GM23338 (cell line): ENCODE measurements at regions not wholly inside any gene's neighbourhood (a gene's known extent, or its start where the extent isn't known, plus 50 kb on each side); places are given as distances from the start of the nearest gene placed in this dataset.

Experiments
- CREB1 ChIP-seq: fragments of 250-450 bp; sonication (Bioruptor Pico); IDR thresholded peaks from 2 replicates; pipeline ENCODE4 v1.5.0; 2020; ENCODE audit warnings: low read depth, mild to moderate bottlenecking, moderate library complexity
- CTCF ChIP-seq, 2 experiments: fragments of 200-600 bp in 1 of 2; sonication (generic) in 1 of 2; conservative IDR thresholded peaks; 2 replicates each; pipeline versions ENCODE4 v1.5.1 to v1.6.1; 2016 to 2017; ENCODE audit warnings: antibody characterized with exemption in 2 of 2, low read depth in 2 of 2, mild to moderate bottlenecking in 2 of 2, moderate library complexity in 1 of 2
- ETS1 ChIP-seq: IDR thresholded peaks from 2 replicates; pipeline ENCODE4 v1.6.1; 2016; ENCODE audit warnings: antibody characterized with exemption
- EZH2 ChIP-seq: fragments of 200-600 bp; sonication (generic); IDR thresholded peaks from one replicate; pipeline ENCODE4 v1.8.0; 2017; ENCODE audit warnings: antibody characterized with exemption, mild to moderate bottlenecking, low read depth; ENCODE audit not compliant: unreplicated experiment
- EZH2phosphoT487 ChIP-seq: fragments of 200-600 bp; sonication (generic); IDR thresholded peaks from one replicate; pipeline ENCODE4 v1.8.1; 2018; ENCODE audit warnings: antibody characterized with exemption; ENCODE audit not compliant: unreplicated experiment
- JUNB ChIP-seq: IDR thresholded peaks from one replicate; pipeline ENCODE4 v1.6.1; 2016; ENCODE audit warnings: antibody characterized with exemption; ENCODE audit not compliant: unreplicated experiment
- POLR2AphosphoS5 ChIP-seq: IDR thresholded peaks from 2 replicates; pipeline ENCODE4 v1.6.1; 2016; ENCODE audit warnings: antibody characterized with exemption, low read depth

- TF ChIP-seq EZH2: no peak
- no peak for TF ChIP-seq CTCF (conservative IDR thresholded peaks at IDR 0.05; ENCODE audit: low read depth in 2 of 2)
- no peak for TF ChIP-seq POLR2AphosphoS5
- no peak for TF ChIP-seq JUNB
- TF ChIP-seq CREB1 (CRISPR knock-in tag): no peak
- TF ChIP-seq ETS1: no peak
- TF ChIP-seq EZH2phosphoT487: no peak
Measured at GRCh38 chr11:134756811-134757540, 344.9 kb upstream of the B3GAT1 start.
